Neural progenitor cell (in vitro differentiated cells): ENCODE measurements at regions not wholly inside any gene's neighbourhood (a gene's known extent, or its start where the extent isn't known, plus 50 kb on each side); places are given as distances from the start of the nearest gene placed in this dataset.
"Not testable (repeated sequence)": the region's sequence is repeated elsewhere in the genome, so short reads cannot be mapped to it uniquely, and the experiment has no call there.

Source experiments
- DNase-seq: peaks from one replicate; pipeline ENCODE4 v3.0.0-alpha.2; 2016; ENCODE audit warnings: low spot score
- H2AFZ ChIP-seq: fragments of 200-600 bp; sonication (generic); replicated peaks from 2 replicates; pipeline ENCODE4 v1.6.1; 2016; ENCODE audit warnings: antibody characterized with exemption
- H3F3A ChIP-seq: fragments of 200-600 bp; sonication (generic); 2 replicates; pipeline ENCODE4 v1.6.1; 2016; ENCODE audit warnings: antibody characterized with exemption, low read depth
- H3K27ac ChIP-seq: fragments of 200-600 bp; sonication (generic); 2 replicates; pipeline ENCODE4 v1.5.1; 2016; ENCODE audit warnings: mild to moderate bottlenecking
- H3K27me3 ChIP-seq: fragments of 200-600 bp; sonication (generic); 2 replicates; pipeline ENCODE4 v1.6.1; 2016; ENCODE audit warnings: mild to moderate bottlenecking, moderate library complexity
- H3K36me3 ChIP-seq: fragments of 200-600 bp; sonication (generic); 2 replicates; pipeline ENCODE4 v1.5.1; 2016
- H3K4me1 ChIP-seq: fragments of 200-600 bp; sonication (generic); 2 replicates; pipeline ENCODE4 v1.6.1; 2016; ENCODE audit warnings: mixed run types
- H3K4me2 ChIP-seq: fragments of 200-600 bp; sonication (generic); 2 replicates; pipeline ENCODE4 v1.6.1; 2016
- H3K4me3 ChIP-seq: fragments of 200-600 bp; sonication (generic); 2 replicates; pipeline ENCODE4 v1.5.1; 2016
- H3K79me2 ChIP-seq: fragments of 200-600 bp; sonication (generic); 2 replicates; pipeline ENCODE4 v1.6.1; 2016; ENCODE audit warnings: low read depth
- H3K9ac ChIP-seq: fragments of 200-600 bp; sonication (generic); 2 replicates; pipeline ENCODE4 v1.6.1; 2016
- H3K9me3 ChIP-seq: fragments of 200-600 bp; sonication (generic); 2 replicates; pipeline ENCODE4 v1.5.1; 2016; ENCODE audit warnings: low read depth
- H4K20me1 ChIP-seq: fragments of 200-600 bp; sonication (generic); 2 replicates; pipeline ENCODE4 v1.6.1; 2016; ENCODE audit warnings: low read depth
- H3K27ac Mint-ChIP-seq: 3 replicates; pipeline ENCODE4 v1.8.0; 2021; ENCODE audit warnings: mixed read lengths
- H3K27me3 Mint-ChIP-seq: 2 replicates; pipeline ENCODE4 v1.8.0; 2022; ENCODE audit warnings: low read depth, mild to moderate bottlenecking, inconsistent platforms, moderate library complexity, mixed read lengths; ENCODE audit not compliant: insufficient read depth
- H3K36me3 Mint-ChIP-seq: 3 replicates; pipeline ENCODE4 v1.8.0; 2021; ENCODE audit warnings: mixed read lengths
- H3K4me1 Mint-ChIP-seq: 3 replicates; pipeline ENCODE4 v1.8.0; 2021; ENCODE audit warnings: mixed read lengths
- H3K4me3 Mint-ChIP-seq: 3 replicates; pipeline ENCODE4 v1.8.0; 2021; ENCODE audit warnings: mild to moderate bottlenecking, moderate library complexity, mixed read lengths
- H3K9me3 Mint-ChIP-seq: 3 replicates; pipeline ENCODE4 v1.8.0; 2020; ENCODE audit warnings: mixed read lengths
- EZH2 ChIP-seq: fragments of 200-600 bp; sonication (generic); IDR thresholded peaks from 2 replicates; pipeline ENCODE4 v1.6.1; 2017; ENCODE audit warnings: antibody characterized with exemption, mild to moderate bottlenecking, moderate library complexity
- EZH2phosphoT487 ChIP-seq: fragments of 200-600 bp; sonication (generic); IDR thresholded peaks from 2 replicates; pipeline ENCODE4 v1.6.1; 2017; ENCODE audit warnings: antibody characterized with exemption
- TF ChIP-seq, protein P1 (sequence below): fragments of 200-600 bp; sonication (generic); IDR thresholded peaks from 2 replicates; pipeline ENCODE4 v1.5.1; 2017; ENCODE audit warnings: antibody characterized with exemption, mild to moderate bottlenecking

DNA sequence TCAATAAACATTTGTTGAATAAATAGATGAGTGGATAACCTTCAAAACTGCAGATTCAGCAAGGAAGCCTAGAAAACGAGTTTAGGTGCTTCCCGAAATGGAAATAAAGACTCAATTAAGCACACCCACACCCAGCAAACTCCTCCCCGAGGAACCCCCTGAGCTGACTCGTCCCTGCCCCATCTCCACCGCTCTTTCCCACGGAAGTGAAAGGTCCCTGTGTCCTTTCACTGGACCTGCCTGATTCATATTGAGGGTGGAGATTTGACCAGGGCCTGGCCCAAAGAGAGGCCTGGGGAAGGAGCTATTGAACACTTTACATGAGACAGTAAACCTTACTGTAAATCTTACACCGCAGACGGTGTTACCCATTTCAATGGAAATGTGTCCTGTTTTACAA lies 129.1 kb downstream of the CPZ start:
- Mint-ChIP-seq H3K4me3 (no peak overlapping the region), H3K27ac (no peak overlapping the region), H3K4me1 (no peaks in the 10 kb centered on the region), H3K27me3 (peaks cover 11% of the 10 kb centered on the region), H3K36me3 (no peaks in the 10 kb centered on the region), H3K9me3 (no peaks in the 10 kb centered on the region)
- no peak overlapping the region for H3K9ac ChIP-seq
- H4K20me1 ChIP-seq = no peaks in the 10 kb centered on the region
- no peak overlapping the region for H3K4me3 ChIP-seq
- H3K9me3 ChIP-seq = no peaks in the 10 kb centered on the region
- H2AFZ ChIP-seq = no peak overlapping the region
- no peaks in the 10 kb centered on the region for H3F3A ChIP-seq
- no peaks in the 10 kb centered on the region for H3K79me2 ChIP-seq
- peaks cover 3% of the 10 kb centered on the region for H3K27me3 ChIP-seq
- TF ChIP-seq EZH2phosphoT487 (no peak), EZH2 (no peak)
- TF ChIP-seq, protein P1, sequence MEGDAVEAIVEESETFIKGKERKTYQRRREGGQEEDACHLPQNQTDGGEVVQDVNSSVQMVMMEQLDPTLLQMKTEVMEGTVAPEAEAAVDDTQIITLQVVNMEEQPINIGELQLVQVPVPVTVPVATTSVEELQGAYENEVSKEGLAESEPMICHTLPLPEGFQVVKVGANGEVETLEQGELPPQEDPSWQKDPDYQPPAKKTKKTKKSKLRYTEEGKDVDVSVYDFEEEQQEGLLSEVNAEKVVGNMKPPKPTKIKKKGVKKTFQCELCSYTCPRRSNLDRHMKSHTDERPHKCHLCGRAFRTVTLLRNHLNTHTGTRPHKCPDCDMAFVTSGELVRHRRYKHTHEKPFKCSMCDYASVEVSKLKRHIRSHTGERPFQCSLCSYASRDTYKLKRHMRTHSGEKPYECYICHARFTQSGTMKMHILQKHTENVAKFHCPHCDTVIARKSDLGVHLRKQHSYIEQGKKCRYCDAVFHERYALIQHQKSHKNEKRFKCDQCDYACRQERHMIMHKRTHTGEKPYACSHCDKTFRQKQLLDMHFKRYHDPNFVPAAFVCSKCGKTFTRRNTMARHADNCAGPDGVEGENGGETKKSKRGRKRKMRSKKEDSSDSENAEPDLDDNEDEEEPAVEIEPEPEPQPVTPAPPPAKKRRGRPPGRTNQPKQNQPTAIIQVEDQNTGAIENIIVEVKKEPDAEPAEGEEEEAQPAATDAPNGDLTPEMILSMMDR = no peak
- H3K27ac ChIP-seq = no peak overlapping the region
- DNase-seq = no peak
- H3K4me2 ChIP-seq = no peak overlapping the region
- H3K36me3 ChIP-seq = no peaks in the 10 kb centered on the region
- no peaks in the 10 kb centered on the region for H3K4me1 ChIP-seq

DNA sequence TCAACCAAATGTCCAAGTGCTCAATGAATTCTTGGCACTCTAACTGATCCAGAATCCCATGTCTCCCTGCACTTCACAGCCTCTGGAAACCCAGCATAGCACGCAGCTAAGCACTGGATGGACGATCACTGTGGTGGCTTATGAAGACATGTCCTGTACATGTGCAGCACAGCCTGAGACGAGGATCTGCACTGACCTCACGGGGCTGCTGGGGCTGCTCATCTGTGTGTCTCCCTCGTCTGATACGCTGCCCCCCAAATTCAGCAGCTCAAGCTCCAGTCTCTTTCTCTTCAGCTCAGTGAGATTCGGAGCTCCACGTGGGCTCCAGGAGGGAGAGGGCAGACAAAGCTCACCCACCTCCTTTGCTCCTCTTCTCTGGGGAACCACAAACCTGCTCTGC lies 126.9 kb downstream of the CPZ start:
- Histone ChIP-seq H3K4me2 (no peak overlapping the region), H3K9me3 (no peaks in the 10 kb centered on the region), H3F3A (no peaks in the 10 kb centered on the region), H3K9ac (no peak overlapping the region), H3K4me3 (no peak overlapping the region), H3K79me2 (no peaks in the 10 kb centered on the region), H3K36me3 (no peaks in the 10 kb centered on the region), H4K20me1 (no peaks in the 10 kb centered on the region), H2AFZ (no peak overlapping the region), H3K27ac (no peak overlapping the region), H3K4me1 (no peaks in the 10 kb centered on the region), H3K27me3 (peaks cover 3% of the 10 kb centered on the region)
- Mint-ChIP-seq H3K4me3 (no peak overlapping the region), H3K27ac (no peak overlapping the region), H3K4me1 (no peaks in the 10 kb centered on the region), H3K9me3 (peaks cover 2% of the 10 kb centered on the region), H3K36me3 (no peaks in the 10 kb centered on the region), H3K27me3 (peaks cover 8% of the 10 kb centered on the region)
- no peak for DNase-seq
- TF ChIP-seq, protein P1 = no peak
- TF ChIP-seq EZH2phosphoT487 (no peak), EZH2 (no peak)

DNA sequence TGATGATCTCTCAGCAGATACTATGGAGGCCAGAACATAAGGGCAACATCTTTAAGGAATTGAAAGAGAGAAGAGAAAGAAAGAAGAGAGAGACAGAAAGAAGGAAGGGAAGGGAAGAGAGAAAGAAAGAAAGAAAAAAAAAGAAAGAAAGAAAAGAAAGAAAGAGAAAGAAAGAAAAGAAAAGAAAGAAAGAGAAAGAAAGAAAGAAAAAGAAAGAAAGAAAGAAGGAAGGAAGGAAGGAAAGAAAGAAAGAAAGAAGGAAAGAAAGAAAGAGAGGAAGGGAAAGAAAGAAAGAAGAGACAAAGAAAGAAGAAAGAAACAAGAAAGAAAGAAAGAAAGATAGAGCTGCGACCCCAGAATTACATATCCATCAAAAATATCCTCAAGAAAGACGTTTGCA lies 124.9 kb downstream of the CPZ start:
- not testable (repeated sequence) for H3K4me1 Mint-ChIP-seq, H3K27ac ChIP-seq, DNase-seq, H3K4me2 ChIP-seq, H3K4me1 ChIP-seq, H2AFZ ChIP-seq, H3K36me3 Mint-ChIP-seq, H3K27me3 Mint-ChIP-seq, H3K27ac Mint-ChIP-seq, H3K9ac ChIP-seq, H4K20me1 ChIP-seq, H3K9me3 ChIP-seq, H3K27me3 ChIP-seq, H3F3A ChIP-seq, H3K36me3 ChIP-seq, H3K4me3 Mint-ChIP-seq, H3K4me3 ChIP-seq, H3K79me2 ChIP-seq
- H3K9me3 Mint-ChIP-seq = peaks cover 14% of the 10 kb centered on the region

DNA sequence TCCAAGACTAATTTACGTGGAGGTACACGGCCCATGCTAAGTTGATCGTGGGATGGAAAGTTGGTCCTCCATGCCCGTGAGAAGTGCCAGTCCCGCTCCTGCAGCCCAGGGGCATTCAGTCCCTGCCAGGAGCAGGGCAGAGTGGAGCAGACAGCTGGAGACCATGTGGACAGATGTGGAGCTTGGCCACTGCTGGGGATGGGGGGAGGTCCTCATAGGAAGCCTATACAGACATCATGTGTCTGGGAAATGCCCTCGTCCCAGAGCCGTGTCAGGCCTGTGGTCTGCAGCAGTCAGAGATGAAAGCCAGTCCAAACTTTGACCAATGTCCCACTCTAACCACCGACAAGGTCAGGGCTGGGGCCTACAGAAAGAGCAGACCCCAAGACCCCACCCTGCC lies 118.4 kb downstream of the CPZ start:
- no peak for DNase-seq
- Histone ChIP-seq H3K79me2 (no peaks in the 10 kb centered on the region), H3F3A (peaks cover 3% of the 10 kb centered on the region), H3K36me3 (no peaks in the 10 kb centered on the region), H4K20me1 (no peaks in the 10 kb centered on the region), H3K4me3 (no peak overlapping the region), H3K27ac (no peak overlapping the region), H3K9me3 (peaks cover 4% of the 10 kb centered on the region), H3K4me2 (no peak overlapping the region), H2AFZ (no peak overlapping the region), H3K4me1 (peaks cover 12% of the 10 kb centered on the region), H3K9ac (no peak overlapping the region), H3K27me3 (no peaks in the 10 kb centered on the region)
- peaks cover 4% of the 10 kb centered on the region for H3K4me1 Mint-ChIP-seq
- H3K27me3 Mint-ChIP-seq = peaks cover 16% of the 10 kb centered on the region
- H3K27ac Mint-ChIP-seq = no peak overlapping the region
- peaks cover 20% of the 10 kb centered on the region for H3K9me3 Mint-ChIP-seq
- no peak overlapping the region for H3K4me3 Mint-ChIP-seq
- no peaks in the 10 kb centered on the region for H3K36me3 Mint-ChIP-seq
- TF ChIP-seq EZH2phosphoT487 = no peak
- TF ChIP-seq EZH2 = no peak
- TF ChIP-seq, protein P1 = no peak
